ENCODE measurements at regions not wholly inside any gene's neighbourhood (a gene's known extent, or its start where the extent isn't known, plus 50 kb on each side); places are given as distances from the start of the nearest gene placed in this dataset.
"Not testable (repeated sequence)": the region's sequence is repeated elsewhere in the genome, so short reads cannot be mapped to it uniquely, and the experiment has no call there.

GRCh38 chr4:3942569-3942971, 176.4 kb downstream of the ADRA2C start:
- peak; percentile 56 for TF ChIP-seq CTCF (conservative IDR thresholded peaks at IDR 0.05)
- DNase-seq = peak; percentile 39 to 62
- CTCF ChIA-PET; H2AFZ ChIP-seq; H3K79me2 ChIP-seq (ENCODE audit: low read depth); H3K9me2 ChIP-seq (ENCODE audit: insufficient read depth); H3F3A ChIP-seq (ENCODE audit: insufficient read depth, low read depth); intact Hi-C loops (cut with micrococcal nuclease; ENCODE audit: unreplicated experiment); H3K4me1 ChIP-seq (replicated peaks; ENCODE audit: insufficient read depth); H3K27me3 ChIP-seq (ENCODE audit: insufficient read depth, low read depth); H3K27ac ChIP-seq; POLR2A ChIA-PET (ENCODE audit: unreplicated experiment); H4K20me1 ChIP-seq (ENCODE audit: insufficient read depth); BruUV-seq (replicated peaks); H3K4me3 ChIP-seq; H3K9me3 ChIP-seq (ENCODE audit: insufficient read depth, low read depth); H3K36me3 ChIP-seq (ENCODE audit: low read depth): not testable (repeated sequence)
- H3K4me2 ChIP-seq = peak overlapping the region; percentile 46

GRCh38 chr4:3943051-3943450, 176.9 kb downstream of the ADRA2C start:
- DNase-seq; H3K27me3 ChIP-seq (ENCODE audit: insufficient read depth, low read depth); H3K4me1 ChIP-seq (replicated peaks; ENCODE audit: insufficient read depth); BruUV-seq (replicated peaks); H3F3A ChIP-seq (ENCODE audit: insufficient read depth, low read depth); POLR2A ChIA-PET (ENCODE audit: unreplicated experiment); CTCF ChIA-PET; intact Hi-C loops (cut with micrococcal nuclease; ENCODE audit: unreplicated experiment); H3K4me3 ChIP-seq; H2AFZ ChIP-seq; H3K9me3 ChIP-seq (ENCODE audit: insufficient read depth, low read depth); H3K9me2 ChIP-seq (ENCODE audit: insufficient read depth); H3K4me2 ChIP-seq; H3K36me3 ChIP-seq (ENCODE audit: low read depth); H4K20me1 ChIP-seq (ENCODE audit: insufficient read depth); H3K27ac ChIP-seq; H3K79me2 ChIP-seq (ENCODE audit: low read depth): not testable (repeated sequence)

- no peaks in the 10 kb centered on the region for H3K79me2 ChIP-seq (ENCODE audit: low read depth)
- no peak overlapping the region for H3K4me3 ChIP-seq
- no peak overlapping the region for H3K4me2 ChIP-seq
- no peak overlapping the region for H3K27ac ChIP-seq
- H3K9me2 ChIP-seq (ENCODE audit: insufficient read depth) = no peaks in the 10 kb centered on the region
- no peaks in the 10 kb centered on the region for H3K9me3 ChIP-seq (ENCODE audit: insufficient read depth, low read depth)
- no peaks in the 10 kb centered on the region for H3K36me3 ChIP-seq (ENCODE audit: low read depth)
- H3K27me3 ChIP-seq (ENCODE audit: insufficient read depth, low read depth) = no peaks in the 10 kb centered on the region
- H2AFZ ChIP-seq = no peak overlapping the region
- no TSS peak for BruUV-seq (replicated peaks)
- ChIA-PET POLR2A (ENCODE audit: unreplicated experiment) (no interaction called here), CTCF (no interaction called here)
- intact Hi-C loops (cut with micrococcal nuclease; ENCODE audit: unreplicated experiment) = no loop called here
- no peaks in the 10 kb centered on the region for H3F3A ChIP-seq (ENCODE audit: insufficient read depth, low read depth)
- no peaks in the 10 kb centered on the region for H4K20me1 ChIP-seq (ENCODE audit: insufficient read depth)
- TF ChIP-seq EZH2 (IDR thresholded peaks at IDR 0.05; ENCODE audit: low read depth) (no peak), CTCF (conservative IDR thresholded peaks at IDR 0.05) (no peak)
- no peak for DNase-seq
- H3K4me1 ChIP-seq (replicated peaks; ENCODE audit: insufficient read depth) = no peaks in the 10 kb centered on the region
Observed at GRCh38 chr4:3945511-3946290, 179.5 kb downstream of the ADRA2C start.

- H3F3A ChIP-seq (ENCODE audit: insufficient read depth, low read depth); H3K36me3 ChIP-seq (ENCODE audit: low read depth); H4K20me1 ChIP-seq (ENCODE audit: insufficient read depth); CTCF ChIA-PET; H3K27ac ChIP-seq; H2AFZ ChIP-seq; intact Hi-C loops (cut with micrococcal nuclease; ENCODE audit: unreplicated experiment); H3K27me3 ChIP-seq (ENCODE audit: insufficient read depth, low read depth); BruUV-seq (replicated peaks); DNase-seq; H3K4me1 ChIP-seq (replicated peaks; ENCODE audit: insufficient read depth); H3K4me3 ChIP-seq; H3K79me2 ChIP-seq (ENCODE audit: low read depth); H3K9me3 ChIP-seq (ENCODE audit: insufficient read depth, low read depth); H3K9me2 ChIP-seq (ENCODE audit: insufficient read depth); H3K4me2 ChIP-seq: not testable (repeated sequence)
- POLR2A ChIA-PET (ENCODE audit: unreplicated experiment) = interaction anchor here (0.5 to 0.6 kb wide), 2 partner anchors 461 to 1315 kb away, joined by 3 read pairs; no protein-coding TSS in a partner anchor
Observed at GRCh38 chr4:3946553-3946952, 180.4 kb downstream of the ADRA2C start.

DNA sequence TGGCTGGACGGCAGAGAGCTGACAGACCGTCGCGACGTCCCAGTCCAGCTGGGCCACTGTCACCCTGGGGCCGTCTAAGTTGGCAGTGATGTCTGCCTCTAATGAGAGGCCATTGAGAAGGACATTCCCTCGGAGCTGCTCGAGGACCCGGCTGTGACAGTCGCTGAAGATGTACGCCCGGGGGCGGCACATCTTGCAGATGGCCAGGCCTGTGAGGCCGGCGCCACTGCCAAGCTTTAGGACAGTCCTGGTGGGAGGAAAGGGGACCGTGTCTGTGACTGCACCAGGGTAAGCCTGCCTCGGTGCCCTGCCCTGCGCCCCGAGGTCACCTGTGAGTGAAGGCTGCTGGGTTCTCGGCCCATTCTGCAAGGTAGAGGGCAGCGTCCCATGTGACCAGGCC, 181.6 kb downstream of the ADRA2C start:
- H3K27me3 ChIP-seq (ENCODE audit: insufficient read depth, low read depth); H3K9me3 ChIP-seq (ENCODE audit: insufficient read depth, low read depth); intact Hi-C loops (cut with micrococcal nuclease; ENCODE audit: unreplicated experiment); H3K36me3 ChIP-seq (ENCODE audit: low read depth); BruUV-seq (replicated peaks); H3K27ac ChIP-seq; H3K4me3 ChIP-seq; H3K79me2 ChIP-seq (ENCODE audit: low read depth); CTCF ChIA-PET; H3F3A ChIP-seq (ENCODE audit: insufficient read depth, low read depth); DNase-seq; H2AFZ ChIP-seq; H4K20me1 ChIP-seq (ENCODE audit: insufficient read depth); H3K9me2 ChIP-seq (ENCODE audit: insufficient read depth); H3K4me2 ChIP-seq; POLR2A ChIA-PET (ENCODE audit: unreplicated experiment): not testable (repeated sequence)
- H3K4me1 ChIP-seq (replicated peaks; ENCODE audit: insufficient read depth) = peaks cover 12% of the 10 kb centered on the region

GRCh38 chr4:3948210-3948609, 182.0 kb downstream of the ADRA2C start:
- CTCF ChIA-PET; H4K20me1 ChIP-seq (ENCODE audit: insufficient read depth); H3K9me2 ChIP-seq (ENCODE audit: insufficient read depth); BruUV-seq (replicated peaks); DNase-seq; POLR2A ChIA-PET (ENCODE audit: unreplicated experiment); H3K27me3 ChIP-seq (ENCODE audit: insufficient read depth, low read depth); H3K4me3 ChIP-seq; H3F3A ChIP-seq (ENCODE audit: insufficient read depth, low read depth); intact Hi-C loops (cut with micrococcal nuclease; ENCODE audit: unreplicated experiment); H2AFZ ChIP-seq; H3K4me2 ChIP-seq; H3K9me3 ChIP-seq (ENCODE audit: insufficient read depth, low read depth); H3K79me2 ChIP-seq (ENCODE audit: low read depth); H3K36me3 ChIP-seq (ENCODE audit: low read depth); H3K27ac ChIP-seq: not testable (repeated sequence)
- peaks cover 15% of the 10 kb centered on the region for H3K4me1 ChIP-seq (replicated peaks; ENCODE audit: insufficient read depth)

All from PC-9 (cell line).